ENCODE measurements at regions not wholly inside any gene's neighbourhood (a gene's known extent, or its start where the extent isn't known, plus 50 kb on each side); places are given as distances from the start of the nearest gene placed in this dataset.
A peak's percentile ranks its signal among the peaks of the same experiment; 100 is the strongest.

- H3K4me2 ChIP-seq: no peak overlapping the region
Measured at GRCh38 chr16:85417156-85417860, 195.8 kb upstream of the GSE1 start.

GRCh38 chr16:85418978-85419491 is 194.1 kb upstream of the GSE1 start:
- H3K27me3 ChIP-seq (ENCODE audit: insufficient read depth, low read depth): peaks cover 79% of the 10 kb centered on the region
- no peaks in the 10 kb centered on the region for H4K20me1 ChIP-seq (ENCODE audit: insufficient read depth)
- TF ChIP-seq, protein P1, sequence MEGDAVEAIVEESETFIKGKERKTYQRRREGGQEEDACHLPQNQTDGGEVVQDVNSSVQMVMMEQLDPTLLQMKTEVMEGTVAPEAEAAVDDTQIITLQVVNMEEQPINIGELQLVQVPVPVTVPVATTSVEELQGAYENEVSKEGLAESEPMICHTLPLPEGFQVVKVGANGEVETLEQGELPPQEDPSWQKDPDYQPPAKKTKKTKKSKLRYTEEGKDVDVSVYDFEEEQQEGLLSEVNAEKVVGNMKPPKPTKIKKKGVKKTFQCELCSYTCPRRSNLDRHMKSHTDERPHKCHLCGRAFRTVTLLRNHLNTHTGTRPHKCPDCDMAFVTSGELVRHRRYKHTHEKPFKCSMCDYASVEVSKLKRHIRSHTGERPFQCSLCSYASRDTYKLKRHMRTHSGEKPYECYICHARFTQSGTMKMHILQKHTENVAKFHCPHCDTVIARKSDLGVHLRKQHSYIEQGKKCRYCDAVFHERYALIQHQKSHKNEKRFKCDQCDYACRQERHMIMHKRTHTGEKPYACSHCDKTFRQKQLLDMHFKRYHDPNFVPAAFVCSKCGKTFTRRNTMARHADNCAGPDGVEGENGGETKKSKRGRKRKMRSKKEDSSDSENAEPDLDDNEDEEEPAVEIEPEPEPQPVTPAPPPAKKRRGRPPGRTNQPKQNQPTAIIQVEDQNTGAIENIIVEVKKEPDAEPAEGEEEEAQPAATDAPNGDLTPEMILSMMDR (conservative IDR thresholded peaks at IDR 0.05; ENCODE audit: low read depth, low read length): no peak
- H3K9ac ChIP-seq: no peak overlapping the region
- H3K36me3 ChIP-seq (ENCODE audit: insufficient read depth): no peaks in the 10 kb centered on the region
- H3K4me1 ChIP-seq (ENCODE audit: low read depth, poor library complexity, severe bottlenecking): no peaks in the 10 kb centered on the region
- H3K4me3 ChIP-seq (IDR thresholded peaks at IDR 0.05; ENCODE audit: insufficient read depth, low read depth, low read length): no peak overlapping the region
- H3K27ac ChIP-seq: no peak overlapping the region
- no peaks in the 10 kb centered on the region for H3K79me2 ChIP-seq (ENCODE audit: insufficient read depth, low read depth)
- no peak overlapping the region for H2AFZ ChIP-seq (ENCODE audit: low read depth)
- no peak overlapping the region for H3K4me2 ChIP-seq

More at GRCh38 chr16:85417156-85417860, 195.8 kb upstream of the GSE1 start:
- H3K36me3 ChIP-seq (ENCODE audit: insufficient read depth): no peaks in the 10 kb centered on the region
- no peak overlapping the region for H3K4me3 ChIP-seq (IDR thresholded peaks at IDR 0.05; ENCODE audit: insufficient read depth, low read depth, low read length)
- H3K9ac ChIP-seq: no peak overlapping the region
- H2AFZ ChIP-seq (ENCODE audit: low read depth): no peak overlapping the region
- H3K27me3 ChIP-seq (ENCODE audit: insufficient read depth, low read depth): peaks cover 66% of the 10 kb centered on the region
- no peaks in the 10 kb centered on the region for H3K4me1 ChIP-seq (ENCODE audit: low read depth, poor library complexity, severe bottlenecking)
- no peaks in the 10 kb centered on the region for H4K20me1 ChIP-seq (ENCODE audit: insufficient read depth)
- H3K79me2 ChIP-seq (ENCODE audit: insufficient read depth, low read depth): no peaks in the 10 kb centered on the region
- H3K27ac ChIP-seq: no peak overlapping the region
- TF ChIP-seq, protein P1 (conservative IDR thresholded peaks at IDR 0.05; ENCODE audit: low read depth, low read length): no peak

DNA sequence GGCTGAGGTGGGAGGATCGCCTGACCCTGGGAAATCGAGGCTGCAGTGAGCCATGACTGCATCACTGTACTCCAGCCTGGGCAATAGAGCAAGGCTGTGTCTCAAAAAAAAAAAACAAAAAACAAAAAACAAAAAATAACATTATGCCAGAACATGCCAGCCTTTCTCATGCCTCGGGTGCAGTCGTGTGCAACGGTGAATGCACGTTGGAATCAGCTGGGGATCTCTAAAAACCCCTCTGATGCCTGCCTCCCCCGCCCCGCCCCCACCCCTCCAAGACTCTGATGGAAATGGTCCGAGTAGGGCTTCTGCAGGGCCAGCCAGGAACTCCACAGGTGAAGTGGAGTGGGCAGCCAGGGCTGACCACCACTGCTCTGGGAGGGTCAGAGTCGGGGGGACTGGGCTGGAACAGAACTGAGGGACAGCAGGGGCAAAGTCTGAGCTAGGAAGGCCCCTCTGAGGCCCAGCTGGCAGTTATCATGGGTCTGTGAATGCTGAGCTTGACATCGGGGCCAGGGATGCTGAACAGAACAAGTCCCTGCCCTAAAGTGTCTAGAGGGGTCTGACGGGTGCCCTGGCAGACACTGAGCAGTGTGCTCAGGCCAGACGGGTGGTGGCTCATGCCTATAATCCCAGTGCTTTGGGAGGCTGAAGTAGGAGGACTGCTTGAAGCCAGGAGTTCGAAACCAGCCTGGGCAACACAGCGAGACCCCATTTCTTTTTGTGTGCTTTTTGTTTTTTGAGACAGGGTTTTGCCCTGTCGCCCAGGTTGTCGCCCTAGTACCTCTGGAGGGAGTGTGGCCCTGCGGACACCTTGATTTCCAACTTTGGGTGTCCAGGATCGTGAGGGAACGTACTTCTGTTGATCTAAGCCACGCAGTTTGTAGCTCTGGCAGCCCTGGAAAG is 193.4 kb upstream of the GSE1 start:
- no peaks in the 10 kb centered on the region for H3K36me3 ChIP-seq (ENCODE audit: insufficient read depth)
- H3K27ac ChIP-seq: no peak overlapping the region
- no peaks in the 10 kb centered on the region for H3K79me2 ChIP-seq (ENCODE audit: insufficient read depth, low read depth)
- peaks cover 80% of the 10 kb centered on the region for H3K27me3 ChIP-seq (ENCODE audit: insufficient read depth, low read depth)
- no peak overlapping the region for H2AFZ ChIP-seq (ENCODE audit: low read depth)
- H3K4me1 ChIP-seq (ENCODE audit: low read depth, poor library complexity, severe bottlenecking): no peaks in the 10 kb centered on the region
- no peak overlapping the region for H3K4me3 ChIP-seq (IDR thresholded peaks at IDR 0.05; ENCODE audit: insufficient read depth, low read depth, low read length)
- H4K20me1 ChIP-seq (ENCODE audit: insufficient read depth): no peaks in the 10 kb centered on the region
- H3K9ac ChIP-seq: no peak overlapping the region
- no peak overlapping the region for H3K4me2 ChIP-seq
- TF ChIP-seq, protein P1 (conservative IDR thresholded peaks at IDR 0.05; ENCODE audit: low read depth, low read length): no peak

GRCh38 chr16:85420501-85421337 is 192.4 kb upstream of the GSE1 start:
- H3K27me3 ChIP-seq (ENCODE audit: insufficient read depth, low read depth): peaks cover 80% of the 10 kb centered on the region
- H2AFZ ChIP-seq (ENCODE audit: low read depth): no peak overlapping the region
- no peak overlapping the region for H3K9ac ChIP-seq
- H3K4me1 ChIP-seq (ENCODE audit: low read depth, poor library complexity, severe bottlenecking): no peaks in the 10 kb centered on the region
- no peak overlapping the region for H3K4me2 ChIP-seq
- no peaks in the 10 kb centered on the region for H3K79me2 ChIP-seq (ENCODE audit: insufficient read depth, low read depth)
- TF ChIP-seq, protein P1 (conservative IDR thresholded peaks at IDR 0.05; ENCODE audit: low read depth, low read length): peak; percentile 97
- no peak overlapping the region for H3K27ac ChIP-seq
- H3K36me3 ChIP-seq (ENCODE audit: insufficient read depth): no peaks in the 10 kb centered on the region
- H3K4me3 ChIP-seq (IDR thresholded peaks at IDR 0.05; ENCODE audit: insufficient read depth, low read depth, low read length): no peak overlapping the region
- no peaks in the 10 kb centered on the region for H4K20me1 ChIP-seq (ENCODE audit: insufficient read depth)

Measured in KMS-11 (cell line).